HCT116 (cell line): ENCODE measurements at regions not wholly inside any gene's neighbourhood (a gene's known extent, or its start where the extent isn't known, plus 50 kb on each side); places are given as distances from the start of the nearest gene placed in this dataset.

Experiments
- CTCF ChIP-seq, 3 experiments: fragments of 200-600 bp in 1 of 3; sonication (generic) in 1 of 3; IDR thresholded peaks in 2 of 3; conservative IDR thresholded peaks in 1 of 3; 2 replicates each; pipeline ENCODE4 v1.5.1; 2012 to 2017; ENCODE audit warnings: low read depth in 2 of 3, low read length in 2 of 3, antibody characterized with exemption in 1 of 3, borderline replicate concordance in 1 of 3, control low read depth in 1 of 3, mild to moderate bottlenecking in 1 of 3, mixed read lengths in 1 of 3, mixed run types in 1 of 3, moderate library complexity in 1 of 3; ENCODE audit not compliant: insufficient read depth in 1 of 3
- POLR2A ChIP-seq: IDR thresholded peaks from 2 replicates; pipeline ENCODE4 v1.7.0; 2011; ENCODE audit warnings: borderline replicate concordance; ENCODE audit not compliant: insufficient read depth, insufficient read length; ENCODE audit errors: extremely low read depth
- YY1 ChIP-seq: IDR thresholded peaks from 2 replicates; pipeline ENCODE4 v1.6.1; 2011; ENCODE audit warnings: low read length, low read depth, moderate library complexity, mild to moderate bottlenecking; ENCODE audit not compliant: insufficient replicate concordance; ENCODE audit errors: extremely low read depth

GRCh38 chr21:30083225-30083945 is 83.2 kb downstream of the CLDN17 start:
- TF ChIP-seq CTCF (IDR thresholded peaks at IDR 0.05 in 2 of 3, conservative IDR thresholded peaks at IDR 0.05 in 1 of 3; ENCODE audit: borderline replicate concordance in 1 of 3, insufficient read depth in 1 of 3, low read depth in 2 of 3, low read length in 2 of 3) = no peak
- no peak for TF ChIP-seq YY1
- no peak for TF ChIP-seq POLR2A
